HEK293 (cell line): ENCODE measurements at regions not wholly inside any gene's neighbourhood (a gene's known extent, or its start where the extent isn't known, plus 50 kb on each side); places are given as distances from the start of the nearest gene placed in this dataset.
"Not testable (repeated sequence)": the region's sequence is repeated elsewhere in the genome, so short reads cannot be mapped to it uniquely, and the experiment has no call there.

Source experiments
- CTCF ChIA-PET: fragments of 350-600 bp; formaldehyde crosslinking; extraction: SDS; loops from one replicate; lab custom pipeline; 2021; ENCODE audit warnings: antibody characterized with exemption; lab: Yijun Ruan, JAX
- POLR2A ChIA-PET: fragments of 300-600 bp; formaldehyde crosslinking; extraction: SDS; loops from one replicate; lab custom pipeline; 2020; ENCODE audit warnings: antibody characterized with exemption, inconsistent platforms; lab: Yijun Ruan, JAX
- H3K27ac ChIP-seq: fragments of 200-500 bp; sonication (Bioruptor generic); 2 replicates; pipeline ENCODE4 v1.5.1; 2014; ENCODE audit warnings: low read depth, low read length, control low read depth, inconsistent platforms; ENCODE audit errors: extremely low read depth
- H3K36me3 ChIP-seq, 2 experiments: fragments of 200-500 bp in 1 of 2; sonication (Bioruptor generic) in 1 of 2; 1 replicate in 1 of 2; 2 replicates in 1 of 2; pipeline ENCODE4 v1.5.1; 2014 to 2017; ENCODE audit warnings: inconsistent platforms in 2 of 2, low read length in 2 of 2; ENCODE audit not compliant: control insufficient read depth in 2 of 2, insufficient read depth in 1 of 2
- H3K4me1 ChIP-seq: fragments of 200-500 bp; sonication (Bioruptor generic); 2 replicates; pipeline ENCODE4 v1.5.1; 2014; ENCODE audit warnings: mild to moderate bottlenecking, low read length, inconsistent platforms; ENCODE audit not compliant: control insufficient read depth, insufficient read depth
- H3K4me3 ChIP-seq: 2 replicates; pipeline ENCODE4 v1.5.1; 2011; ENCODE audit warnings: low read depth, mild to moderate bottlenecking, control low read depth, low read length, moderate library complexity
- H3K9me3 ChIP-seq: fragments of 200-500 bp; sonication (Bioruptor generic); 2 replicates; pipeline ENCODE4 v1.5.1; 2014; ENCODE audit warnings: low read depth, low read length, inconsistent platforms; ENCODE audit not compliant: control insufficient read depth, insufficient read depth
- AEBP2 ChIP-seq: fragments of 450-650 bp; formaldehyde crosslinking; IDR thresholded peaks from 2 replicates; pipeline ENCODE4 v1.5.1; 2016; ENCODE audit warnings: missing biosample characterization, missing genetic modification characterization, borderline replicate concordance
- BCL6B ChIP-seq: fragments of 450-650 bp; formaldehyde crosslinking; IDR thresholded peaks from 2 replicates; pipeline ENCODE4 v1.5.1; 2017; ENCODE audit warnings: missing biosample characterization, missing genetic modification characterization
- GFI1B ChIP-seq: fragments of 450-650 bp; formaldehyde crosslinking; IDR thresholded peaks from 2 replicates; pipeline ENCODE4 v1.5.1; 2016; ENCODE audit warnings: missing biosample characterization, missing genetic modification characterization
- MZF1 ChIP-seq: fragments of 450-650 bp; formaldehyde crosslinking; IDR thresholded peaks from 2 replicates; pipeline ENCODE4 v1.5.1; 2017; ENCODE audit warnings: missing biosample characterization, missing genetic modification characterization, borderline replicate concordance
- OSR2 ChIP-seq: fragments of 450-650 bp; formaldehyde crosslinking; IDR thresholded peaks from 2 replicates; pipeline ENCODE4 v1.5.1; 2016; ENCODE audit warnings: missing biosample characterization, missing genetic modification characterization
- PRDM1 ChIP-seq: fragments of 450-650 bp; formaldehyde crosslinking; IDR thresholded peaks from 2 replicates; pipeline ENCODE4; 2016; ENCODE audit warnings: missing biosample characterization, missing genetic modification characterization
- PRDM6 ChIP-seq: fragments of 450-650 bp; formaldehyde crosslinking; IDR thresholded peaks from 2 replicates; pipeline ENCODE4 v1.5.1; 2017; ENCODE audit warnings: missing biosample characterization, missing genetic modification characterization
- REST ChIP-seq: fragments of 450-650 bp; formaldehyde crosslinking; IDR thresholded peaks from 2 replicates; pipeline ENCODE4 v1.5.1; 2016; ENCODE audit warnings: missing biosample characterization, missing genetic modification characterization
- ZBTB1 ChIP-seq: fragments of 450-650 bp; formaldehyde crosslinking; IDR thresholded peaks from 2 replicates; pipeline ENCODE4 v1.5.1; 2016; ENCODE audit warnings: missing biosample characterization, missing genetic modification characterization
- ZFHX2 ChIP-seq: fragments of 450-650 bp; formaldehyde crosslinking; conservative IDR thresholded peaks from 2 replicates; pipeline ENCODE4 v1.5.1; 2016; ENCODE audit warnings: missing biosample characterization, missing genetic modification characterization
- ZNF155 ChIP-seq: fragments of 450-650 bp; formaldehyde crosslinking; IDR thresholded peaks from 2 replicates; pipeline ENCODE4 v1.5.1; 2016; ENCODE audit warnings: missing biosample characterization, missing genetic modification characterization
- ZNF223 ChIP-seq: fragments of 450-650 bp; formaldehyde crosslinking; IDR thresholded peaks from 2 replicates; pipeline ENCODE4 v1.5.1; 2016; ENCODE audit warnings: missing biosample characterization, missing genetic modification characterization
- ZNF266 ChIP-seq: fragments of 450-650 bp; formaldehyde crosslinking; IDR thresholded peaks from 2 replicates; pipeline ENCODE4 v1.5.1; 2016; ENCODE audit warnings: missing biosample characterization, missing genetic modification characterization, low read depth
- ZNF404 ChIP-seq: fragments of 450-650 bp; formaldehyde crosslinking; IDR thresholded peaks from 2 replicates; pipeline ENCODE4 v1.5.1; 2017; ENCODE audit warnings: missing biosample characterization, missing genetic modification characterization
- ZNF530 ChIP-seq: fragments of 450-650 bp; formaldehyde crosslinking; IDR thresholded peaks from 2 replicates; pipeline ENCODE4 v1.5.1; 2016; ENCODE audit warnings: low read depth, missing biosample characterization, missing genetic modification characterization
- ZNF561 ChIP-seq: fragments of 450-650 bp; IDR thresholded peaks from 2 replicates; pipeline ENCODE4 v1.5.1; 2018; ENCODE audit warnings: missing biosample characterization, missing genetic modification characterization, borderline replicate concordance
- ZNF692 ChIP-seq: fragments of 450-650 bp; formaldehyde crosslinking; IDR thresholded peaks from 2 replicates; pipeline ENCODE4 v1.5.1; 2016; ENCODE audit warnings: missing biosample characterization, missing genetic modification characterization

GRCh38 chr20:54920491-54920890, 445.1 kb downstream of the DOK5 start:
- no peak overlapping the region for H3K4me3 ChIP-seq
- H3K4me1 ChIP-seq: no peaks in the 10 kb centered on the region
- no peaks in the 10 kb centered on the region for H3K36me3 ChIP-seq
- CTCF ChIA-PET: no interaction called here
- POLR2A ChIA-PET: no interaction called here
- TF ChIP-seq ZNF404 (tag by site-specific recombination): no peak
- TF ChIP-seq PRDM6 (tag by site-specific recombination): no peak
- TF ChIP-seq ZNF692 (tag by site-specific recombination): no peak
- no peak for TF ChIP-seq MZF1 (tag by site-specific recombination)
- TF ChIP-seq ZNF155: no peak
- no peak for TF ChIP-seq AEBP2 (tag by site-specific recombination)
- H3K27ac ChIP-seq: no peak overlapping the region
- H3K9me3 ChIP-seq: no peaks in the 10 kb centered on the region

- H3K9me3 ChIP-seq, H3K27ac ChIP-seq, H3K4me1 ChIP-seq, H3K4me3 ChIP-seq, CTCF ChIA-PET, H3K36me3 ChIP-seq, POLR2A ChIA-PET: not testable (repeated sequence)
Observed at GRCh38 chr20:54918993-54919392, 443.6 kb downstream of the DOK5 start.

- Histone ChIP-seq H3K4me1 (no peaks in the 10 kb centered on the region), H3K4me3 (no peak overlapping the region), H3K27ac (no peak overlapping the region), H3K9me3 (no peaks in the 10 kb centered on the region), H3K36me3 (no peaks in the 10 kb centered on the region)
- TF ChIP-seq GFI1B (no peak), ZNF223 (tag by site-specific recombination) (no peak), ZNF561 (no peak), BCL6B (no peak), ZFHX2 (tag by site-specific recombination) (no peak), OSR2 (no peak), PRDM1 (tag by site-specific recombination) (no peak), REST (no peak), ZBTB1 (tag by site-specific recombination) (no peak), ZNF530 (tag by site-specific recombination) (no peak), ZNF266 (no peak)
- POLR2A ChIA-PET: no interaction called here
- CTCF ChIA-PET: interaction anchor here (0.7 kb wide), 1 partner anchor 81 kb away, joined by 4 read pairs; no protein-coding TSS in a partner anchor
Observed at GRCh38 chr20:54914995-54915394, 439.6 kb downstream of the DOK5 start.
